ENCODE measurements at regions not wholly inside any gene's neighbourhood (a gene's known extent, or its start where the extent isn't known, plus 50 kb on each side); places are given as distances from the start of the nearest gene placed in this dataset.

DNA sequence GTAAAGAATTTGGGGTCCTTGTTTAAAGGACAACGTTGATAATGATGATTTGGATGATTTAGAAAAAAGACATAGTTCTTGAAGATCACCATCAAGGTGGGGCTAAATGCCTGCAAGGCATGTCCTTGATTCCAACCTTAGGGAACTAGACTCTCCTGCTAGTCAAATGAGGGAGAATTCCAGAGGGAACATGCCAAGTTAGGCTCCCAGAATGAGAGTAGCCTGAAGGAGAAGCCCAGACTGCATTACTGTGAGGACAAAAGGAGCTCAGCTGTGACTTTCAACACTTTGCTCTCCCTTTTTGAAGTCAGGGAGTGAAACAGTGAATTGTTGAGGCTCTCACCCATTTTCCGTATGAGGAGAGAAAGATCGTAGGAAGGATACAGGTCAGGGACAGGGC, 95.2 kb upstream of the TBX3 start:
- no peaks in the 10 kb centered on the region for H3K9me3 ChIP-seq (ENCODE audit: insufficient read depth, low read depth, low read length)
- TF ChIP-seq EZH2phosphoT487 (IDR thresholded peaks at IDR 0.05; ENCODE audit: borderline replicate concordance) = no peak
- TF ChIP-seq, protein P1, sequence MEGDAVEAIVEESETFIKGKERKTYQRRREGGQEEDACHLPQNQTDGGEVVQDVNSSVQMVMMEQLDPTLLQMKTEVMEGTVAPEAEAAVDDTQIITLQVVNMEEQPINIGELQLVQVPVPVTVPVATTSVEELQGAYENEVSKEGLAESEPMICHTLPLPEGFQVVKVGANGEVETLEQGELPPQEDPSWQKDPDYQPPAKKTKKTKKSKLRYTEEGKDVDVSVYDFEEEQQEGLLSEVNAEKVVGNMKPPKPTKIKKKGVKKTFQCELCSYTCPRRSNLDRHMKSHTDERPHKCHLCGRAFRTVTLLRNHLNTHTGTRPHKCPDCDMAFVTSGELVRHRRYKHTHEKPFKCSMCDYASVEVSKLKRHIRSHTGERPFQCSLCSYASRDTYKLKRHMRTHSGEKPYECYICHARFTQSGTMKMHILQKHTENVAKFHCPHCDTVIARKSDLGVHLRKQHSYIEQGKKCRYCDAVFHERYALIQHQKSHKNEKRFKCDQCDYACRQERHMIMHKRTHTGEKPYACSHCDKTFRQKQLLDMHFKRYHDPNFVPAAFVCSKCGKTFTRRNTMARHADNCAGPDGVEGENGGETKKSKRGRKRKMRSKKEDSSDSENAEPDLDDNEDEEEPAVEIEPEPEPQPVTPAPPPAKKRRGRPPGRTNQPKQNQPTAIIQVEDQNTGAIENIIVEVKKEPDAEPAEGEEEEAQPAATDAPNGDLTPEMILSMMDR (conservative IDR thresholded peaks at IDR 0.05; ENCODE audit: low read length) = no peak
- H3K27me3 ChIP-seq (ENCODE audit: insufficient read depth, low read length, poor library complexity, severe bottlenecking) = no peaks in the 10 kb centered on the region
- no peaks in the 10 kb centered on the region for H4K20me1 ChIP-seq (ENCODE audit: insufficient read depth, low read length, poor library complexity, severe bottlenecking)
- no peak overlapping the region for H2AFZ ChIP-seq (ENCODE audit: low read length)
- no peaks in the 10 kb centered on the region for H3K4me1 ChIP-seq (ENCODE audit: insufficient read depth, low read length, poor library complexity, severe bottlenecking)
- no peaks in the 10 kb centered on the region for H3K79me2 ChIP-seq (ENCODE audit: insufficient read depth, low read length)
- H3K9ac ChIP-seq (ENCODE audit: low read depth, low read length, poor library complexity, severe bottlenecking) = no peak overlapping the region
- H3K36me3 ChIP-seq (ENCODE audit: insufficient read depth, low read length) = no peaks in the 10 kb centered on the region
- H3K4me2 ChIP-seq (ENCODE audit: low read depth, low read length, poor library complexity, severe bottlenecking) = no peak overlapping the region
- no peaks in the 10 kb centered on the region for H3F3A ChIP-seq (ENCODE audit: low read depth)
- H3K9me2 ChIP-seq (replicated peaks; ENCODE audit: low read depth, low read length) = no peaks in the 10 kb centered on the region
- H3K4me3 ChIP-seq (ENCODE audit: low read length, poor library complexity, severe bottlenecking) = no peak overlapping the region

DNA sequence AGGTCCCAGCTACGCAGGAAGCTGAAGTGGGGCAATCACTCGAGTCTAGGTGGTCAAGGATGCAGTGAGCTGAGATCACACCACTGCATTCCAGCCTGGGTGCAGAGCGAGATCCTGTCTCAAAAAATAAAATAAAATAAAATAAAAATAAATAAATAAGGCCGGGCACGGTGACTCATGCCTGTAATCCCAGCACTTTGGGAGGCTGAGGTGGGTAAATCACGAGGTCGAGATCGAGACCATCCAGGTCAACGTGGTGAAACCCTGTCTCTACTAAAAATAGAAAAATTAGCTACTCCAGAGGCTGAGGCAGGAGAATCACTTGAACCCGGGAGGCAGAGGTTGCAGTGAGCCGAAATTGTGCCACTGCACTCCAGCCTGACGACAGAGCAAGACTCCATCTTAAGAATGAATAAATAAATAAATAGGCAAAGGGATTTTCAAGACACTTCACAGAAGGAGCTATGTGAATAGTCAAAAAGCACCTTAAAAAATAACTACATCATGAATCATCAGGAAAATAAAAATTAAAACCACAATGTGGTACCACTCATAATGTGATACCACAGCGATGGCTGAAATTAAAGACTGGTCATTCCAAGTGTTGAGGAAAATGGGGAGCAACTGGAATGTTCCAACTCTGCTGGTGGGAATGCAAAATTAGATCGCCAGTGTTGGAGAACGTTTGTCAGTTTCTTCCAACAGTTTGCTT, 92.9 kb upstream of the TBX3 start:
- no peaks in the 10 kb centered on the region for H3K27me3 ChIP-seq (ENCODE audit: insufficient read depth, low read length, poor library complexity, severe bottlenecking)
- TF ChIP-seq, protein P1 (conservative IDR thresholded peaks at IDR 0.05; ENCODE audit: low read length) = no peak
- no peak for TF ChIP-seq EZH2phosphoT487 (IDR thresholded peaks at IDR 0.05; ENCODE audit: borderline replicate concordance)
- no peaks in the 10 kb centered on the region for H4K20me1 ChIP-seq (ENCODE audit: insufficient read depth, low read length, poor library complexity, severe bottlenecking)
- no peak overlapping the region for H3K4me3 ChIP-seq (ENCODE audit: low read length, poor library complexity, severe bottlenecking)
- no peaks in the 10 kb centered on the region for H3K79me2 ChIP-seq (ENCODE audit: insufficient read depth, low read length)
- H3K9me3 ChIP-seq (ENCODE audit: insufficient read depth, low read depth, low read length) = no peaks in the 10 kb centered on the region
- no peak overlapping the region for H3K9ac ChIP-seq (ENCODE audit: low read depth, low read length, poor library complexity, severe bottlenecking)
- H3K4me2 ChIP-seq (ENCODE audit: low read depth, low read length, poor library complexity, severe bottlenecking) = no peak overlapping the region
- no peaks in the 10 kb centered on the region for H3K36me3 ChIP-seq (ENCODE audit: insufficient read depth, low read length)
- H3K4me1 ChIP-seq (ENCODE audit: insufficient read depth, low read length, poor library complexity, severe bottlenecking) = no peaks in the 10 kb centered on the region
- no peaks in the 10 kb centered on the region for H3K9me2 ChIP-seq (replicated peaks; ENCODE audit: low read depth, low read length)
- H3F3A ChIP-seq (ENCODE audit: low read depth) = no peaks in the 10 kb centered on the region
- H2AFZ ChIP-seq (ENCODE audit: low read length) = no peak overlapping the region

DNA sequence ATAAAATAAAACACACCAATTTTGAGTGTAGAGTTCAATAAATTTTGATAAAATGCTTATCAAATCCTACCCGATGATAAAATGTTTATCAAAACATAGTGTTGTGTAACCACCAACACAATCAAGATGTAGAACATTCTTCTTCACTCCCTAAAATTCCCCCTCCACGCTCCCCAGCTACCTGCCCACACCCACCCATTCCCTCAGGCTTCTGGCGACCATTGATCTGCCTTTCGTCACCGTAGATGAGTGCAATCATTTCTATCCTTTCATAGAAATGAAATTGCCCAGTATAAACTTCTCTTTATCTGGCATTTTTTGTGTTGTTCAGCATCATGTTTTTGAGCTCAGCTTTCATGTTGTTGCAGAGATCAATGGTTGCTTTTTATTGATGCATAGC, 90.7 kb upstream of the TBX3 start:
- H3K9me2 ChIP-seq (replicated peaks; ENCODE audit: low read depth, low read length) = no peaks in the 10 kb centered on the region
- H3K4me2 ChIP-seq (ENCODE audit: low read depth, low read length, poor library complexity, severe bottlenecking) = no peak overlapping the region
- H3K9me3 ChIP-seq (ENCODE audit: insufficient read depth, low read depth, low read length) = no peaks in the 10 kb centered on the region
- no peak overlapping the region for H3K4me3 ChIP-seq (ENCODE audit: low read length, poor library complexity, severe bottlenecking)
- H3K79me2 ChIP-seq (ENCODE audit: insufficient read depth, low read length) = no peaks in the 10 kb centered on the region
- H4K20me1 ChIP-seq (ENCODE audit: insufficient read depth, low read length, poor library complexity, severe bottlenecking) = no peaks in the 10 kb centered on the region
- H3K9ac ChIP-seq (ENCODE audit: low read depth, low read length, poor library complexity, severe bottlenecking) = no peak overlapping the region
- TF ChIP-seq EZH2phosphoT487 (IDR thresholded peaks at IDR 0.05; ENCODE audit: borderline replicate concordance) = no peak
- TF ChIP-seq, protein P1 (conservative IDR thresholded peaks at IDR 0.05; ENCODE audit: low read length) = no peak
- H3K36me3 ChIP-seq (ENCODE audit: insufficient read depth, low read length) = no peaks in the 10 kb centered on the region
- no peaks in the 10 kb centered on the region for H3K4me1 ChIP-seq (ENCODE audit: insufficient read depth, low read length, poor library complexity, severe bottlenecking)
- no peak overlapping the region for H2AFZ ChIP-seq (ENCODE audit: low read length)
- no peaks in the 10 kb centered on the region for H3F3A ChIP-seq (ENCODE audit: low read depth)
- H3K27me3 ChIP-seq (ENCODE audit: insufficient read depth, low read length, poor library complexity, severe bottlenecking) = no peaks in the 10 kb centered on the region

Data from Loucy (cell line).